Panc1 (cell line): ENCODE measurements at regions not wholly inside any gene's neighbourhood (a gene's known extent, or its start where the extent isn't known, plus 50 kb on each side); places are given as distances from the start of the nearest gene placed in this dataset.

ENCODE experiments used
- ATAC-seq: fragments of 200-7000 bp; cut with Tn5 transposase; 2 replicates; pipeline ENCODE4 v1.9.1; 2020; ENCODE audit warnings: mild to moderate bottlenecking, moderate library complexity
- BruUV-seq: library from RNA; stranded (reverse); fragments of 400-500 nt; replicated peaks from 2 replicates; lab custom pipeline; 2021; lab: Mats Ljungman, UMichigan
- CTCF ChIA-PET: fragments of 300-600 bp; sonication (Branson Sonifier 250); formaldehyde crosslinking; loops from one replicate; lab custom pipeline; 2022; ENCODE audit warnings: antibody characterized with exemption; lab: Charles Lee
- POLR2A ChIA-PET: fragments of 300-600 bp; sonication (Branson Sonifier 250); formaldehyde crosslinking; loops from one replicate; lab custom pipeline; 2022; ENCODE audit warnings: antibody characterized with exemption; lab: Charles Lee
- DNase-seq: peaks from one replicate; pipeline ENCODE4 v3.0.0-alpha.2; 2010; ENCODE audit warnings: low read depth, low spot score
- H3K27ac ChIP-seq: 2 replicates; pipeline ENCODE4 v1.5.1; 2011; ENCODE audit warnings: mild to moderate bottlenecking, low read length, inconsistent platforms
- H3K27me3 ChIP-seq: fragments of 200-500 bp; sonication (Bioruptor generic); 2 replicates; pipeline ENCODE4 v1.6.0; 2014; ENCODE audit warnings: low read length, inconsistent platforms; ENCODE audit not compliant: control insufficient read depth, insufficient read depth
- H3K36me3 ChIP-seq: fragments of 200-500 bp; sonication (Bioruptor generic); 2 replicates; pipeline ENCODE4 v1.5.1; 2014; ENCODE audit warnings: inconsistent platforms, mild to moderate bottlenecking, low read length, moderate library complexity; ENCODE audit not compliant: control insufficient read depth, insufficient read depth
- H3K4me1 ChIP-seq: 2 replicates; pipeline ENCODE4 v1.5.1; 2011; ENCODE audit warnings: inconsistent platforms, mild to moderate bottlenecking, low read length, moderate library complexity; ENCODE audit not compliant: control insufficient read depth, insufficient read depth
- H3K4me3 ChIP-seq, 2 experiments: 2 replicates each; pipeline ENCODE4 v1.5.1; 2011 to 2012; ENCODE audit warnings: low read depth in 2 of 2, low read length in 2 of 2, mild to moderate bottlenecking in 2 of 2, inconsistent platforms in 1 of 2, moderate library complexity in 1 of 2
- H3K9me3 ChIP-seq: fragments of 200-500 bp; sonication (Bioruptor generic); 2 replicates; pipeline ENCODE4 v1.5.1; 2014; ENCODE audit warnings: low read depth, mild to moderate bottlenecking, inconsistent platforms, low read length, moderate library complexity; ENCODE audit not compliant: control insufficient read depth, insufficient read depth
- POLR2AphosphoS5 ChIP-seq: IDR thresholded peaks from 2 replicates; pipeline ENCODE4 v1.6.1; 2012; ENCODE audit warnings: mild to moderate bottlenecking, low read depth, low read length, moderate library complexity
- SIN3A ChIP-seq: IDR thresholded peaks from 2 replicates; pipeline ENCODE4 v1.6.1; 2012; ENCODE audit warnings: low read depth, mild to moderate bottlenecking, low read length, moderate library complexity, borderline replicate concordance; ENCODE audit not compliant: insufficient read depth
- TCF7L2 ChIP-seq: IDR thresholded peaks from 2 replicates; pipeline ENCODE4 v1.6.1; 2011; ENCODE audit warnings: mild to moderate bottlenecking, low read depth, low read length, inconsistent platforms
- in situ Hi-C: cut with HindIII; loops from 2 replicates; pipeline ENCODE4 v1.10.0; 2016; ENCODE audit warnings: low sequenced_read_pairs, low pct_unique_long_range_greater_than_20kb
- intact Hi-C: fragments of 100-400 bp; cut with micrococcal nuclease; formaldehyde crosslinking; loops from one replicate; pipeline ENCODE4 v1.10.0; 2022; ENCODE audit not compliant: unreplicated experiment
- TF ChIP-seq, protein P1 (sequence below): fragments of 450-650 bp; IDR thresholded peaks from 2 replicates; pipeline ENCODE4 v1.5.1; 2017; ENCODE audit warnings: mild to moderate bottlenecking
- TF ChIP-seq, protein P2 (sequence below), 2 experiments: IDR thresholded peaks; 2 replicates each; pipeline ENCODE4 v1.6.1; 2011 to 2012; ENCODE audit warnings: low read depth in 2 of 2, control low read depth in 1 of 2, low read length in 1 of 2, mild to moderate bottlenecking in 1 of 2, moderate library complexity in 1 of 2; ENCODE audit not compliant: insufficient read depth in 1 of 2

DNA sequence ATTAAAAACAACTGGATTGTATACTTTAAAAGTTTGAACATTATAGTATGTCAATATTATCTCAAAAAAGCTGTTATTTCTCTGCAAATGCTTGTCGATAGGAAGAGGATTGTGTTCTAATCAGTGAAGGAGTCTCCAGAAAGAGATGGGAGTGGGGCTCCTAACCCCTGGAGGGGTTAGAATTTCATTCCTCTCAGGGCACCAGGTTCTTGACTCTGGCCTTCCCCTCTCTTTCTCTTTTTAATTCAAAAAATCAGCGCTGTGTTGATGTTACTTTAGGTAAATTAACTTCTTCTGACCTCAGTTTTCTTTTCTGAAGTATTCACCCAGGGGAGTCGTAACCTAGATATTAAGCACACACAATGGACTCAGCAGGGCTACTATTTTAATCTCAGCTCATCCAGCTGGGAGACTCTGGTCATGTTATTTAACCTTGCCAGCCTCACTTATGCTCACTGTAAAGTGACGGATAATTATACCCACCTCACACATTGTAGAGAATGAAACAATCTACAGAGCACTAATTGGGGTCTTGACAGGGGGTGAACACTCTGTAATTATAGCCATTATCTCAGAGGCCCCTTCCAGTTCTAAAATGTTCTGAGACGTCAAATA lies 59.4 kb downstream of the GCC1 start:
- BruUV-seq, result no TSS peak
- Histone ChIP-seq H3K27me3 (no peaks in the 10 kb centered on the region), H3K27ac (no peak overlapping the region), H3K4me3 (no peak overlapping the region), H3K9me3 (no peaks in the 10 kb centered on the region), H3K36me3 (no peaks in the 10 kb centered on the region), H3K4me1 (no peaks in the 10 kb centered on the region)
- ChIA-PET CTCF (no interaction called here), POLR2A (no interaction called here)
- DNase-seq, result no peak
- intact Hi-C loops, result no loop called here
- in situ Hi-C loops, result no loop called here
- ATAC-seq, result no peak
- no peak for TF ChIP-seq SIN3A
- TF ChIP-seq, protein P1, sequence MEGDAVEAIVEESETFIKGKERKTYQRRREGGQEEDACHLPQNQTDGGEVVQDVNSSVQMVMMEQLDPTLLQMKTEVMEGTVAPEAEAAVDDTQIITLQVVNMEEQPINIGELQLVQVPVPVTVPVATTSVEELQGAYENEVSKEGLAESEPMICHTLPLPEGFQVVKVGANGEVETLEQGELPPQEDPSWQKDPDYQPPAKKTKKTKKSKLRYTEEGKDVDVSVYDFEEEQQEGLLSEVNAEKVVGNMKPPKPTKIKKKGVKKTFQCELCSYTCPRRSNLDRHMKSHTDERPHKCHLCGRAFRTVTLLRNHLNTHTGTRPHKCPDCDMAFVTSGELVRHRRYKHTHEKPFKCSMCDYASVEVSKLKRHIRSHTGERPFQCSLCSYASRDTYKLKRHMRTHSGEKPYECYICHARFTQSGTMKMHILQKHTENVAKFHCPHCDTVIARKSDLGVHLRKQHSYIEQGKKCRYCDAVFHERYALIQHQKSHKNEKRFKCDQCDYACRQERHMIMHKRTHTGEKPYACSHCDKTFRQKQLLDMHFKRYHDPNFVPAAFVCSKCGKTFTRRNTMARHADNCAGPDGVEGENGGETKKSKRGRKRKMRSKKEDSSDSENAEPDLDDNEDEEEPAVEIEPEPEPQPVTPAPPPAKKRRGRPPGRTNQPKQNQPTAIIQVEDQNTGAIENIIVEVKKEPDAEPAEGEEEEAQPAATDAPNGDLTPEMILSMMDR, result no peak
- TF ChIP-seq TCF7L2, result no peak
- TF ChIP-seq POLR2AphosphoS5, result no peak
- TF ChIP-seq, protein P2, sequence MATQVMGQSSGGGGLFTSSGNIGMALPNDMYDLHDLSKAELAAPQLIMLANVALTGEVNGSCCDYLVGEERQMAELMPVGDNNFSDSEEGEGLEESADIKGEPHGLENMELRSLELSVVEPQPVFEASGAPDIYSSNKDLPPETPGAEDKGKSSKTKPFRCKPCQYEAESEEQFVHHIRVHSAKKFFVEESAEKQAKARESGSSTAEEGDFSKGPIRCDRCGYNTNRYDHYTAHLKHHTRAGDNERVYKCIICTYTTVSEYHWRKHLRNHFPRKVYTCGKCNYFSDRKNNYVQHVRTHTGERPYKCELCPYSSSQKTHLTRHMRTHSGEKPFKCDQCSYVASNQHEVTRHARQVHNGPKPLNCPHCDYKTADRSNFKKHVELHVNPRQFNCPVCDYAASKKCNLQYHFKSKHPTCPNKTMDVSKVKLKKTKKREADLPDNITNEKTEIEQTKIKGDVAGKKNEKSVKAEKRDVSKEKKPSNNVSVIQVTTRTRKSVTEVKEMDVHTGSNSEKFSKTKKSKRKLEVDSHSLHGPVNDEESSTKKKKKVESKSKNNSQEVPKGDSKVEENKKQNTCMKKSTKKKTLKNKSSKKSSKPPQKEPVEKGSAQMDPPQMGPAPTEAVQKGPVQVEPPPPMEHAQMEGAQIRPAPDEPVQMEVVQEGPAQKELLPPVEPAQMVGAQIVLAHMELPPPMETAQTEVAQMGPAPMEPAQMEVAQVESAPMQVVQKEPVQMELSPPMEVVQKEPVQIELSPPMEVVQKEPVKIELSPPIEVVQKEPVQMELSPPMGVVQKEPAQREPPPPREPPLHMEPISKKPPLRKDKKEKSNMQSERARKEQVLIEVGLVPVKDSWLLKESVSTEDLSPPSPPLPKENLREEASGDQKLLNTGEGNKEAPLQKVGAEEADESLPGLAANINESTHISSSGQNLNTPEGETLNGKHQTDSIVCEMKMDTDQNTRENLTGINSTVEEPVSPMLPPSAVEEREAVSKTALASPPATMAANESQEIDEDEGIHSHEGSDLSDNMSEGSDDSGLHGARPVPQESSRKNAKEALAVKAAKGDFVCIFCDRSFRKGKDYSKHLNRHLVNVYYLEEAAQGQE (IDR thresholded peaks at IDR 0.05; ENCODE audit: insufficient read depth in 1 of 2, low read depth in 2 of 2, low read length in 1 of 2), result no peak

DNA sequence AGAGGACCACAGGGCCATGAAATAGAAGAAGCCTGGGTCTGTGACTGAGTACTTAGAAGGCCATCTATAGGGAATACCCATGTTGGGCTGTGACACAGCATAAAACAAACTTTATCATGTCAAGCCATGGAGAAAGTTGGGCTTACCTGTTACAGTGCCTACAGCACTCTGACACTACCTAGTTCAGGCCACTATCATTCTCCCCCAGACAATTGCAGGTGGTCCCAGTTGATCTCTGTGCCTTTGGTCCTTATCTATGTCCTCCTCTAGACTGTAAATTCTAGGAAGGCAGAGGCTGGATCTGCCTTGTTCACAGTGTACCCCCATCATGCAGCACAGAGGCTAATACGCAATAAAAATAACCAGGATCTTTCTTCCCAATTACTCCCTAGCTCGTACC lies 69.1 kb downstream of the GCC1 start:
- BruUV-seq, result no TSS peak
- POLR2A ChIA-PET, result no interaction called here
- intact Hi-C loops, result loop anchor here (10.0 kb wide), 2 partner anchors 172 to 262 kb away; partner anchors contain the start of gene GRM8

More for the DNA sequence above, 69.1 kb downstream of the GCC1 start:
- Histone ChIP-seq H3K9me3 (no peaks in the 10 kb centered on the region), H3K4me1 (no peaks in the 10 kb centered on the region), H3K27ac (no peak overlapping the region), H3K4me3 (no peak overlapping the region), H3K27me3 (peaks cover 10% of the 10 kb centered on the region), H3K36me3 (no peaks in the 10 kb centered on the region)
- DNase-seq (no peak), ATAC-seq (no peak)
- TF ChIP-seq POLR2AphosphoS5 (no peak), SIN3A (no peak), TCF7L2 (no peak)
- TF ChIP-seq, protein P1, result no peak
- TF ChIP-seq, protein P2 (IDR thresholded peaks at IDR 0.05; ENCODE audit: insufficient read depth in 1 of 2, low read depth in 2 of 2, low read length in 1 of 2), result no peak
- CTCF ChIA-PET, result interaction anchor here (0.6 to 0.7 kb wide), 2 partner anchors 14 to 143 kb away, joined by 3 to 10 read pairs; no protein-coding TSS in a partner anchor
- in situ Hi-C loops, result no loop called here
